ENCODE measurements at regions not wholly inside any gene's neighbourhood (a gene's known extent, or its start where the extent isn't known, plus 50 kb on each side); places are given as distances from the start of the nearest gene placed in this dataset.

DNA sequence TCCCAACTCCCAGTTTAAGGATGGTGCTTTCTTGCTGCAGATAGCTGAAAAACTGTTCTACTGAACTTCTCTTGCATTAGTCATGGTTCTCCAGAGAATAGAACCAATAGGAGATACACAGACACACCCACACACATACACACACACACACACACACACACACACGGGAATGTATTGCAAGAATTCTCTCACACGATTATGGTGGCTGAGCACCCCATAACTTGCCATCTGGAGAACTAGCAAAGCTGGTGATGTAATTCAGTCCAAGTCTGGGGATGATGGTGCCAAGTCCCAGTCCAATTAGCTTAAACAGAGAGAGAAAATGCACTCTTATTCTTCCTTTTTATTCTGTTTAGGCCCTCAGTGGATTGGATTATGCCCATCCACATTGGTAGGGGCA, 643.9 kb downstream of the DIAPH3 start:
- H3K36me3 ChIP-seq (ENCODE audit: insufficient read depth), result no peaks in the 10 kb centered on the region
- H3K4me2 ChIP-seq, result no peak overlapping the region
- no peaks in the 10 kb centered on the region for H3K4me1 ChIP-seq (ENCODE audit: low read depth, poor library complexity, severe bottlenecking)
- H3K27me3 ChIP-seq (ENCODE audit: insufficient read depth, low read depth), result no peaks in the 10 kb centered on the region
- no peaks in the 10 kb centered on the region for H3K79me2 ChIP-seq (ENCODE audit: insufficient read depth, low read depth)
- no peaks in the 10 kb centered on the region for H4K20me1 ChIP-seq (ENCODE audit: insufficient read depth)
- no peak overlapping the region for H2AFZ ChIP-seq (ENCODE audit: low read depth)
- no peak overlapping the region for H3K4me3 ChIP-seq (IDR thresholded peaks at IDR 0.05; ENCODE audit: insufficient read depth, low read depth, low read length)
- no peak overlapping the region for H3K9ac ChIP-seq
- TF ChIP-seq, protein P1, sequence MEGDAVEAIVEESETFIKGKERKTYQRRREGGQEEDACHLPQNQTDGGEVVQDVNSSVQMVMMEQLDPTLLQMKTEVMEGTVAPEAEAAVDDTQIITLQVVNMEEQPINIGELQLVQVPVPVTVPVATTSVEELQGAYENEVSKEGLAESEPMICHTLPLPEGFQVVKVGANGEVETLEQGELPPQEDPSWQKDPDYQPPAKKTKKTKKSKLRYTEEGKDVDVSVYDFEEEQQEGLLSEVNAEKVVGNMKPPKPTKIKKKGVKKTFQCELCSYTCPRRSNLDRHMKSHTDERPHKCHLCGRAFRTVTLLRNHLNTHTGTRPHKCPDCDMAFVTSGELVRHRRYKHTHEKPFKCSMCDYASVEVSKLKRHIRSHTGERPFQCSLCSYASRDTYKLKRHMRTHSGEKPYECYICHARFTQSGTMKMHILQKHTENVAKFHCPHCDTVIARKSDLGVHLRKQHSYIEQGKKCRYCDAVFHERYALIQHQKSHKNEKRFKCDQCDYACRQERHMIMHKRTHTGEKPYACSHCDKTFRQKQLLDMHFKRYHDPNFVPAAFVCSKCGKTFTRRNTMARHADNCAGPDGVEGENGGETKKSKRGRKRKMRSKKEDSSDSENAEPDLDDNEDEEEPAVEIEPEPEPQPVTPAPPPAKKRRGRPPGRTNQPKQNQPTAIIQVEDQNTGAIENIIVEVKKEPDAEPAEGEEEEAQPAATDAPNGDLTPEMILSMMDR (conservative IDR thresholded peaks at IDR 0.05; ENCODE audit: low read depth, low read length), result no peak
- no peak overlapping the region for H3K27ac ChIP-seq

DNA sequence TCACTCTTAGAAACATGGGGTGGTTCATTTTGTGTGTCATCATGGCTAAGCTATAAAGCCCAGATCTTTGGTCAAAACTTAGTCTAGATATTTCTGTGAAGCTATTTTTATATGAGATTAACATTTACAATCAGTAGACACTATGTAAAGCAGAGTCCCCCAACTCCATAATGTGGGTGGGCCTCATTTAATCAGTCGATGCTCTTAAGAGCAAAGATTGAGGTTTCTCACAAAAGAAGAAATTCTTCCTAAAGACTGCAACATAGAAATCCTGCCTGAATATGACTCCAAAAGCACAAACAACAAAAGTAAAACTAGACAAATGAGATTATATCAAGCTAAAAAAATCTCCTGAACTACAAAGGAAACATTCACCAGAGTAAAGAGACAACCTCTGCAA, 642.2 kb downstream of the DIAPH3 start:
- no peaks in the 10 kb centered on the region for H3K79me2 ChIP-seq (ENCODE audit: insufficient read depth, low read depth)
- no peak overlapping the region for H3K27ac ChIP-seq
- H3K27me3 ChIP-seq (ENCODE audit: insufficient read depth, low read depth), result no peaks in the 10 kb centered on the region
- H3K4me2 ChIP-seq, result no peak overlapping the region
- H3K4me1 ChIP-seq (ENCODE audit: low read depth, poor library complexity, severe bottlenecking), result no peaks in the 10 kb centered on the region
- H4K20me1 ChIP-seq (ENCODE audit: insufficient read depth), result no peaks in the 10 kb centered on the region
- no peaks in the 10 kb centered on the region for H3K36me3 ChIP-seq (ENCODE audit: insufficient read depth)
- TF ChIP-seq, protein P1 (conservative IDR thresholded peaks at IDR 0.05; ENCODE audit: low read depth, low read length), result no peak
- no peak overlapping the region for H3K4me3 ChIP-seq (IDR thresholded peaks at IDR 0.05; ENCODE audit: insufficient read depth, low read depth, low read length)
- no peak overlapping the region for H3K9ac ChIP-seq
- H2AFZ ChIP-seq (ENCODE audit: low read depth), result no peak overlapping the region

- TF ChIP-seq, protein P1 (conservative IDR thresholded peaks at IDR 0.05; ENCODE audit: low read depth, low read length), result no peak
- no peaks in the 10 kb centered on the region for H3K4me1 ChIP-seq (ENCODE audit: low read depth, poor library complexity, severe bottlenecking)
- no peak overlapping the region for H3K4me2 ChIP-seq
- no peaks in the 10 kb centered on the region for H3K36me3 ChIP-seq (ENCODE audit: insufficient read depth)
- H2AFZ ChIP-seq (ENCODE audit: low read depth), result no peak overlapping the region
- H3K9ac ChIP-seq, result no peak overlapping the region
- H4K20me1 ChIP-seq (ENCODE audit: insufficient read depth), result no peaks in the 10 kb centered on the region
- H3K4me3 ChIP-seq (IDR thresholded peaks at IDR 0.05; ENCODE audit: insufficient read depth, low read depth, low read length), result no peak overlapping the region
- H3K27me3 ChIP-seq (ENCODE audit: insufficient read depth, low read depth), result no peaks in the 10 kb centered on the region
- H3K79me2 ChIP-seq (ENCODE audit: insufficient read depth, low read depth), result no peaks in the 10 kb centered on the region
- no peak overlapping the region for H3K27ac ChIP-seq
Observed at GRCh38 chr13:59522652-59523051, 641.1 kb downstream of the DIAPH3 start.

- no peaks in the 10 kb centered on the region for H3K36me3 ChIP-seq (ENCODE audit: insufficient read depth)
- H3K27ac ChIP-seq, result no peak overlapping the region
- H3K4me2 ChIP-seq, result no peak overlapping the region
- no peak overlapping the region for H3K4me3 ChIP-seq (IDR thresholded peaks at IDR 0.05; ENCODE audit: insufficient read depth, low read depth, low read length)
- H3K79me2 ChIP-seq (ENCODE audit: insufficient read depth, low read depth), result no peaks in the 10 kb centered on the region
- H2AFZ ChIP-seq (ENCODE audit: low read depth), result no peak overlapping the region
- no peaks in the 10 kb centered on the region for H3K4me1 ChIP-seq (ENCODE audit: low read depth, poor library complexity, severe bottlenecking)
- TF ChIP-seq, protein P1 (conservative IDR thresholded peaks at IDR 0.05; ENCODE audit: low read depth, low read length), result no peak
- no peaks in the 10 kb centered on the region for H4K20me1 ChIP-seq (ENCODE audit: insufficient read depth)
- H3K27me3 ChIP-seq (ENCODE audit: insufficient read depth, low read depth), result no peaks in the 10 kb centered on the region
- H3K9ac ChIP-seq, result no peak overlapping the region
Observed at GRCh38 chr13:59527500-59527899, 636.2 kb downstream of the DIAPH3 start.
